Lower leg skin (tissue), 3 donors: ENCODE measurements at regions not wholly inside any gene's neighbourhood (a gene's known extent, or its start where the extent isn't known, plus 50 kb on each side); places are given as distances from the start of the nearest gene placed in this dataset.

Experiments
- CTCF ChIP-seq, 3 donors: fragments of 450-650 bp; IDR thresholded peaks; one replicate each; pipeline ENCODE4 v1.5.1; 2016; ENCODE audit warnings: antibody characterized with exemption in 3 of 3, mild to moderate bottlenecking in 3 of 3, moderate library complexity in 2 of 3
- POLR2A ChIP-seq, 2 donors: fragments of 450-650 bp; IDR thresholded peaks; one replicate each; pipeline ENCODE4 v1.6.1; 2016 to 2017; ENCODE audit warnings: antibody characterized with exemption in 2 of 2, mild to moderate bottlenecking in 1 of 2, moderate library complexity in 1 of 2

GRCh38 chr2:176914371-176914770 lies 298.2 kb upstream of the HNRNPA3 start:
- TF ChIP-seq CTCF (IDR thresholded peaks at IDR 0.05), result no peak
- TF ChIP-seq POLR2A (IDR thresholded peaks at IDR 0.05), result no peak
